Left ventricle myocardium inferior (tissue), 1 donor: ENCODE measurements at regions not wholly inside any gene's neighbourhood (a gene's known extent, or its start where the extent isn't known, plus 50 kb on each side); places are given as distances from the start of the nearest gene placed in this dataset.

Experiments
- DNase-seq: peaks from one replicate; pipeline ENCODE4 v3.0.0-alpha.2; 2020
- H3K27ac ChIP-seq: fragments of 200-600 bp; replicated peaks from 2 replicates; pipeline ENCODE4 v1.8.0; 2021
- H3K27me3 ChIP-seq: fragments of 200-600 bp; 2 replicates; pipeline ENCODE4 v1.8.0; 2021; ENCODE audit warnings: low read depth
- H3K36me3 ChIP-seq: fragments of 200-600 bp; 2 replicates; pipeline ENCODE4 v1.8.0; 2021
- H3K4me1 ChIP-seq: fragments of 200-600 bp; 2 replicates; pipeline ENCODE4 v1.8.0; 2021
- H3K4me3 ChIP-seq: fragments of 200-600 bp; 2 replicates; pipeline ENCODE4 v1.8.0; 2021; ENCODE audit warnings: mild to moderate bottlenecking, moderate library complexity
- H3K9me3 ChIP-seq: fragments of 200-600 bp; replicated peaks from 2 replicates; pipeline ENCODE4 v1.8.0; 2021
- intact Hi-C: fragments of 100-400 bp; cut with micrococcal nuclease; formaldehyde crosslinking; loops from one replicate; pipeline ENCODE4 v1.11.0; 2022
- TF ChIP-seq, protein P1 (sequence below): fragments of 200-600 bp; IDR thresholded peaks from 2 replicates; pipeline ENCODE4 v1.8.0; 2021; ENCODE audit warnings: antibody characterized with exemption, mild to moderate bottlenecking, borderline replicate concordance
- donor health status: DM: no; HTN: yes; CAD: no; lungs with severe emphysema.

DNA sequence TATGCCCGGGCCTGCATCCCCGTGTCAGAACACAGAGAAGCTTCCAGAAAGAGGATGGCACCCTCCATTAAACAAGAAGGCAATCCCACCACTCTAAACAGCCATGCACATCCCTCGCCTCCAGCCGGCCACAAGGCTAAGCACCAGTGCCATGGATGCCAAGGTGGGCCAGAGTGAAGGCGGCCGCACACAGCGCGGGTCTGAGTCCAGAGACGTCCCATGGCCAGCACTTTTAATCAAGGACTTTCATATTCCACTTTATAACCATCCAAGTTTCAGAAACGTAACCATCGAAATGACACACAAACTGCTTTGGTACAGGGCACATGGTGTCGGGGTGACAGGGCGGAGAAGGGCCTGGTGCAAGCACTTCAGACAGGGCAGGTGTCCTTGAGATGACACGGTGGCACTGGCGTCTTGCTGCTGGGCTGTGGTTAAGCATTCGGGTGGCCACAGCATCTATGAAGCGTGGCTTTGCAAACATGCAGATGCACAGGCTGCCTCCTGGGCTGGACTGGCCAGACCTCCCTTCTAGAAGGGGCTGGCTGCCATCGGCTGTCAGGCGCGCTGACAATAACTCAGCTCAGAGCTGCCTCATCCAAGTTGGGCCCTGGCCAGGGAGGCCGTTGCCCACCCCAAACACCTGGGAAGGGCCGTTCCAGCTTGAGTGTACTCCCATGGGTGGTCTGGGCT is 117.2 kb downstream of the RFLNA start:
- intact Hi-C loops: no loop called here
- DNase-seq: no peak
- Histone ChIP-seq H3K36me3 (peaks cover 21% of the 10 kb centered on the region), H3K9me3 (no peaks in the 10 kb centered on the region), H3K27ac (peak overlapping the region; percentile 80), H3K4me3 (no peak overlapping the region), H3K27me3 (no peaks in the 10 kb centered on the region), H3K4me1 (peaks cover 61% of the 10 kb centered on the region)
- TF ChIP-seq, protein P1, sequence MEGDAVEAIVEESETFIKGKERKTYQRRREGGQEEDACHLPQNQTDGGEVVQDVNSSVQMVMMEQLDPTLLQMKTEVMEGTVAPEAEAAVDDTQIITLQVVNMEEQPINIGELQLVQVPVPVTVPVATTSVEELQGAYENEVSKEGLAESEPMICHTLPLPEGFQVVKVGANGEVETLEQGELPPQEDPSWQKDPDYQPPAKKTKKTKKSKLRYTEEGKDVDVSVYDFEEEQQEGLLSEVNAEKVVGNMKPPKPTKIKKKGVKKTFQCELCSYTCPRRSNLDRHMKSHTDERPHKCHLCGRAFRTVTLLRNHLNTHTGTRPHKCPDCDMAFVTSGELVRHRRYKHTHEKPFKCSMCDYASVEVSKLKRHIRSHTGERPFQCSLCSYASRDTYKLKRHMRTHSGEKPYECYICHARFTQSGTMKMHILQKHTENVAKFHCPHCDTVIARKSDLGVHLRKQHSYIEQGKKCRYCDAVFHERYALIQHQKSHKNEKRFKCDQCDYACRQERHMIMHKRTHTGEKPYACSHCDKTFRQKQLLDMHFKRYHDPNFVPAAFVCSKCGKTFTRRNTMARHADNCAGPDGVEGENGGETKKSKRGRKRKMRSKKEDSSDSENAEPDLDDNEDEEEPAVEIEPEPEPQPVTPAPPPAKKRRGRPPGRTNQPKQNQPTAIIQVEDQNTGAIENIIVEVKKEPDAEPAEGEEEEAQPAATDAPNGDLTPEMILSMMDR: no peak

DNA sequence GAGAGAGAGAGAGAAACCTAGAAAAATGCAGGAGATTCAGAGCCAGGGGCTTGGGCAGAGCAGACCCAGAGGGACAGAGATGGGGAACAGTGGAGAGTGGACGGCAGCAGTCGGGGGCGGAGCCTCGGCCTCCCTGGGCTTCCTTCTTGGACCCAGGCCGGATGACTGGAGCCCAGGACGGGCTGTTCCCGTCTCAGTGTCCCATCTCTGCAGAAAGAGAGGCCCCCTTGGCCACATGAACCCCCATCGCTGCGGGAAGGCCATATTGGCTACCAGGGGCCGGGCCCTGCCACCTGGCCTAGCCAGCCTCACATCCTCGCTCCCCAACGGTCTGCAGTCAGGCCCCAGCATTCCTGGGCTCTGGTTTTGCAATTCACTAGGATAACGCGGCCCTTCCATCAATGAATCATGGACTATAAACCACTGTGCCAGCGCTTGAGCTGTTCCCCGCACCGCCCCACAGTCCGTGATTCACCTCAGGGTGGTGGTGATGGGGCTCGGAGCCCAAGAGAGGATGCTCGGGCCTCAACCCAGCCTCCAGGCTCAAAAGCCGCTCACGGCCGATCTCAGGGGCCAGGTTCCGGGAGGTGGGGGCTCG is 116.5 kb downstream of the RFLNA start:
- H3K36me3 ChIP-seq: peaks cover 25% of the 10 kb centered on the region

DNA sequence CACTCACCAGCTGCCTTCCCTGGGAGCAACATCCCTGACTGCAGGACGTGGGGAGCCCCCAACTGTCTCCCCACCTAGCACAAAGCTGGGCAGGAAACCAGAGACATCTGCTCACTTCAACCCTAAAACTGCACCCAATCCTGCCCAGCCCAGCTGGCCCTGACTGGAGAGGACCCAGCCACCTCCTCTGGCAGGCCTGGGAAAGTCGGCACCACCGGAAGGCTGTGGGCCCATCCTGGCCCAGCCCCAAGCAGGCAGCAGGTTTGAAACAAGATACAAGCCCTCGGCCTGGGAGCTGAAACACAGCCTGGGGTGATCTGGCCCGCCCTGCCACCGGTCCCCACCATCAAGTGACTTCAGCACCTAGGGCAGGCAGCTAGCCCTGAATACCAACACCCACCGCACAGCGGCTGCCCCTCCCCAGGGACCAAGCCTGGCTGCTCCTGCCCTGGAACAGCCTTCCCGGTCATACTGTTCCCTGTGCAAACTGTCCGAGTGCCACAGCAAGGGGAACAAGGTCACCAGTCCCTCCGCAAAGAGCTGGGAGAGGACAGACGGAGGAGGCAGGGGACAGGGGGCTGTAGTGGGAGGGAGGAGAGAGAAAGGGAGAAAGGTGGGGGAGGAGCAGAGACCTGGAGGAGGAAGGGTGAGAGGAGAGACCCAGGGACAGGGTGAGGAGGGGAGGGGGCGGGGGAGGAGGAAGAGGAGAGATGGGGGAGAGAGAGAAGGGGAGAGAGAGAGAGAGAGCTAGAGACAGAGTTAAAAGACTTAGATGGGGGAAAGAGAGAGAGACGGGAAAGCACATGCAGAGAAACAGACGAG is 115.7 kb downstream of the RFLNA start:
- no peak for DNase-seq
- peak overlapping the region; percentile 80 for H3K27ac ChIP-seq
- peaks cover 28% of the 10 kb centered on the region for H3K36me3 ChIP-seq
- no peaks in the 10 kb centered on the region for H3K9me3 ChIP-seq
- intact Hi-C loops: no loop called here
- TF ChIP-seq, protein P1: no peak
- H3K4me1 ChIP-seq: peaks cover 63% of the 10 kb centered on the region
- H3K4me3 ChIP-seq: no peak overlapping the region
- no peaks in the 10 kb centered on the region for H3K27me3 ChIP-seq

More for the DNA sequence above, 116.5 kb downstream of the RFLNA start:
- DNase-seq: no peak
- H3K27me3 ChIP-seq: no peaks in the 10 kb centered on the region
- no peaks in the 10 kb centered on the region for H3K9me3 ChIP-seq
- intact Hi-C loops: no loop called here
- H3K4me3 ChIP-seq: no peak overlapping the region
- peaks cover 61% of the 10 kb centered on the region for H3K4me1 ChIP-seq
- H3K27ac ChIP-seq: peak overlapping the region; percentile 80
- TF ChIP-seq, protein P1: no peak

DNA sequence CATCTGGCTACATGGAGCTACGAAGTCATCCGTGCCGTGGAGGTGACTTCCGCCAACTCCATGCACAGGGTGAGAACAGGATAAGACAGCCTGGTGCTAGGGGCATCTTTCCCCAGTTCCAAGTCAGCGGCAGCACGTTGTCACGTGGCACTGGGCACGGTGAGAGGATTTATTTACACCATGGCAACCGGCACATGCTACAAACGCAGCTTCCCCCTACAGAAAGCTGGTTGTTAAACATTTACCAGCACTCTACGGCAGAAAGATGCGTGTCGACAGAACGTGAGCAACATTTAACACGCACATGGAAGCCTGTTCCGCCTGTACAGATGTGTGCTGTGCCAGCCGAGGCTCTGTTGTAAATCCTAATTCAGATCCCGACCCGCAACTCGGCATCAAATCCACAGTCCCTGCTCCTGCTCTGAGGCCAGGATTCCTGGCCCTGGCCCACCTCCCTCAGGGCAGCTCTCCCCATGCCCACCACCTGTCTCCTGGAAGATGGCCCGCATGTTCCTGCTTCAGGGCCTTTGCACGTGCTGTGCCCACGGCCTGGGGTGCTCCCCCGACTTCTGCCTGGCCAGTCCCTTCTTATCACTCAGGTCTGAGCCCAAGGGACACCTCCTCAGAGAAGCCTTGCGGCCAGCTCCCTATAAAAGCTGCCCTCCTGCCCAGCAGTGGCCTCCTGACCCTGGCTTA is 114.1 kb downstream of the RFLNA start:
- DNase-seq: no peak
- Histone ChIP-seq H3K27ac (no peak overlapping the region), H3K4me3 (no peak overlapping the region), H3K27me3 (no peaks in the 10 kb centered on the region), H3K36me3 (peaks cover 23% of the 10 kb centered on the region), H3K4me1 (peaks cover 75% of the 10 kb centered on the region), H3K9me3 (no peaks in the 10 kb centered on the region)
- TF ChIP-seq, protein P1: no peak
- intact Hi-C loops: no loop called here

DNA sequence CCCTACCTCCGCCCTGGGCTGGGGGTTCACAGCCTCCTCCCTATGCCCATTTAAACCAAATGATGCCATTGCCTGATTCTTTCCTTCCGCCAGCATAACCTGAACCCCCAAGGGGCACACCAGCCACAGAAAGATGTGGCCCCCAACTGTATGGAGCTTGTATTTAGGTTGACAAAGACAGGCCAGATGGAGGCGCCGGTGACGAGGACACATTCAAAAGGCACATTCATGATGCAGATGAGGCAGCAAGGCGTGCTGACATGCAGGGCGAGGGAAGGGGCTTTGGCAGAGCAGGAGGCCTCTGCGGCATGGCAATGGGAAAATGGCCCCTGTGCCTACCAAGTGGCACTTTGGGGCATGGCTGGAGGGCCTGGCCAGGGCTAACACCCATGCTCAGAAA is 112.2 kb downstream of the RFLNA start:
- TF ChIP-seq, protein P1: no peak
- intact Hi-C loops: no loop called here
- Histone ChIP-seq H3K4me3 (no peak overlapping the region), H3K9me3 (no peaks in the 10 kb centered on the region), H3K27ac (no peak overlapping the region), H3K27me3 (no peaks in the 10 kb centered on the region), H3K4me1 (peaks cover 75% of the 10 kb centered on the region), H3K36me3 (peaks cover 25% of the 10 kb centered on the region)
- DNase-seq: no peak
